Neural cell (in vitro differentiated cells): ENCODE measurements at regions not wholly inside any gene's neighbourhood (a gene's known extent, or its start where the extent isn't known, plus 50 kb on each side); places are given as distances from the start of the nearest gene placed in this dataset.

Experiments used
- H2AFZ ChIP-seq: fragments of 200-600, 300-800 bp; sonication (generic), shearing (Covaris generic); 2 replicates; pipeline ENCODE4 v1.6.0; 2014; ENCODE audit warnings: low read depth, mild to moderate bottlenecking, antibody characterized with exemption, low read length, moderate library complexity
- H3F3A ChIP-seq: fragments of 200-600 bp; shearing (Covaris generic); 2 replicates; pipeline ENCODE4 v1.6.1; 2016; ENCODE audit warnings: mild to moderate bottlenecking, moderate library complexity, mixed read lengths, antibody characterized with exemption, low read length; ENCODE audit not compliant: insufficient read depth, poor library complexity, severe bottlenecking
- H3K27ac ChIP-seq: fragments of 200-600, 300-800 bp; sonication (generic), shearing (Covaris generic); 2 replicates; pipeline ENCODE4 v1.5.1; 2014; ENCODE audit warnings: mild to moderate bottlenecking, low read length, moderate library complexity
- H3K27me3 ChIP-seq: fragments of 300-800, 200-600 bp; sonication (generic), shearing (Covaris generic); 2 replicates; pipeline ENCODE4 v1.6.0; 2014; ENCODE audit warnings: mild to moderate bottlenecking, low read depth, low read length, moderate library complexity; ENCODE audit not compliant: insufficient read depth
- H3K36me3 ChIP-seq: fragments of 300-800, 200-600 bp; sonication (generic), shearing (Covaris generic); 2 replicates; pipeline ENCODE4 v1.5.1; 2014; ENCODE audit warnings: mild to moderate bottlenecking, antibody characterized with exemption, low read length, moderate library complexity; ENCODE audit not compliant: insufficient read depth
- H3K4me2 ChIP-seq: fragments of 300-800, 200-600 bp; sonication (generic), shearing (Covaris generic); 2 replicates; pipeline ENCODE4 v1.6.0; 2014; ENCODE audit warnings: mild to moderate bottlenecking, low read length
- H3K4me3 ChIP-seq: fragments of 300-800, 200-600 bp; sonication (generic), shearing (Covaris generic); 2 replicates; pipeline ENCODE4 v1.5.1; 2014; ENCODE audit warnings: mild to moderate bottlenecking, low read length, moderate library complexity
- H3K79me2 ChIP-seq: fragments of 200-600 bp; shearing (Covaris generic); replicated peaks from 2 replicates; pipeline ENCODE4 v1.6.0; 2014; ENCODE audit warnings: mild to moderate bottlenecking, low read length, moderate library complexity; ENCODE audit not compliant: insufficient read depth
- H3K9ac ChIP-seq: fragments of 300-800, 200-600 bp; sonication (generic), shearing (Covaris generic); 2 replicates; pipeline ENCODE4 v1.6.1; 2016; ENCODE audit warnings: mild to moderate bottlenecking, low read length, mixed read lengths
- H3K9me2 ChIP-seq: fragments of 200-600 bp; shearing (Covaris generic); 2 replicates; pipeline ENCODE4 v1.6.1; 2016; ENCODE audit warnings: mild to moderate bottlenecking, low read length, mixed read lengths; ENCODE audit not compliant: insufficient read depth
- H3K9me3 ChIP-seq: fragments of 200-600, 300-800 bp; sonication (generic), shearing (Covaris generic); 2 replicates; pipeline ENCODE4 v1.6.1; 2016; ENCODE audit warnings: mild to moderate bottlenecking, mixed run types, low read length, moderate library complexity, mixed read lengths
- H4K20me1 ChIP-seq: fragments of 200-600 bp; shearing (Covaris generic); 2 replicates; pipeline ENCODE4 v1.6.1; 2016; ENCODE audit warnings: mild to moderate bottlenecking, mixed run types; ENCODE audit not compliant: insufficient read depth
- EP300 ChIP-seq: fragments of 450-650 bp; conservative IDR thresholded peaks from 2 replicates; pipeline ENCODE4 v1.6.1; 2014; ENCODE audit warnings: antibody characterized with exemption, mild to moderate bottlenecking, moderate library complexity; ENCODE audit not compliant: poor library complexity, severe bottlenecking
- EZH2 ChIP-seq: fragments of 200-600, 300-800 bp; shearing (Covaris generic), sonication (generic); IDR thresholded peaks from 2 replicates; pipeline ENCODE4 v1.6.1; 2014; ENCODE audit warnings: antibody characterized with exemption, low read length, borderline replicate concordance, mild to moderate bottlenecking; ENCODE audit not compliant: insufficient read depth, poor library complexity, severe bottlenecking
- MXI1 ChIP-seq: fragments of 450-650 bp; conservative IDR thresholded peaks from 2 replicates; pipeline ENCODE4 v1.6.1; 2014; ENCODE audit warnings: antibody characterized with exemption, mild to moderate bottlenecking; ENCODE audit not compliant: poor library complexity, severe bottlenecking
- POLR2AphosphoS5 ChIP-seq: IDR thresholded peaks from 2 replicates; pipeline ENCODE4 v1.6.1; 2012
- RAD21 ChIP-seq: fragments of 450-650 bp; conservative IDR thresholded peaks from 2 replicates; pipeline ENCODE4 v1.6.1; 2014; ENCODE audit warnings: antibody characterized with exemption, mild to moderate bottlenecking, moderate library complexity
- SMC3 ChIP-seq: fragments of 450-650 bp; conservative IDR thresholded peaks from 2 replicates; pipeline ENCODE4 v1.6.1; 2014; ENCODE audit warnings: antibody characterized with exemption, mild to moderate bottlenecking, moderate library complexity; ENCODE audit not compliant: poor library complexity
- TAF1 ChIP-seq: IDR thresholded peaks from 2 replicates; pipeline ENCODE4 v1.6.1; 2012; ENCODE audit warnings: low read depth
- TF ChIP-seq, protein P1 (sequence below): fragments of 450-650 bp; IDR thresholded peaks from 2 replicates; pipeline ENCODE4 v1.5.1; 2014; ENCODE audit warnings: antibody characterized with exemption, mild to moderate bottlenecking, moderate library complexity; ENCODE audit not compliant: poor library complexity, severe bottlenecking
- TF ChIP-seq, protein P2 (sequence below): IDR thresholded peaks from 2 replicates; pipeline ENCODE4 v1.6.1; 2012; ENCODE audit warnings: borderline replicate concordance

DNA sequence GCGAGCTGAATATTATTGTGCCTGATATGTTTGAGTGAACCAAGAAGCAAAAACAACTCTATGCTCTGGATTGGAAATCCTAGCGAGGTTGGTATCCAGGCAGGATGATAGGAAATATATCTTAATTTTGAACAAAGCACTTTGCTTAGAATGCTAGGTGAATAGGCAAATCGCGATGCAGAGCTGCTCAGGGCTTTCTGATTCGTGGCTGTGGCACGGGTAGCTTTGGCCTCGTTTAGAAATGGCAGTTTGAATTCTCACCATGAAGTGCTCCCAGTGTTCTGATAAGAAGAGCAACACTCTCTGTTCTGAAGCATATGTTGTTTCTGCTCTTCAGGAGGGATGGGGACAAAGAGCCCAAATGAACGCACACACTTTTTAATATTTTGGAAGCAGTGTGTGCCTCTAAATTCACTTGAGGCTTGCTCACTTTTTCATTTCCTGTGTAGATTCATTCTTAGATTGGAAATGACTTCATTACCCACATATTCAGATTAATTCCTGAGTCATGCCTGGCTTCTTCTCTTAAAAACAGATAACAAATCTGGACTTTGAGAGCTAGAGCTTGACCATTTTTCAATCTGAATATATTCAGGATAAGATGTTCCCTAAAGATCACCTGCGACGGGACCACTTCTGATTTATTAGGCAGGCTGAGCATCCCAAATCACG, 200.9 kb downstream of the RPAP3 start:
- no peaks in the 10 kb centered on the region for H3K36me3 ChIP-seq
- no peak overlapping the region for H2AFZ ChIP-seq
- no peaks in the 10 kb centered on the region for H3F3A ChIP-seq
- no peaks in the 10 kb centered on the region for H3K79me2 ChIP-seq
- H3K27ac ChIP-seq = no peak overlapping the region
- TF ChIP-seq SMC3 (no peak), EZH2 (no peak), EP300 (no peak), POLR2AphosphoS5 (no peak), RAD21 (no peak), TAF1 (no peak), MXI1 (no peak)
- TF ChIP-seq, protein P1, sequence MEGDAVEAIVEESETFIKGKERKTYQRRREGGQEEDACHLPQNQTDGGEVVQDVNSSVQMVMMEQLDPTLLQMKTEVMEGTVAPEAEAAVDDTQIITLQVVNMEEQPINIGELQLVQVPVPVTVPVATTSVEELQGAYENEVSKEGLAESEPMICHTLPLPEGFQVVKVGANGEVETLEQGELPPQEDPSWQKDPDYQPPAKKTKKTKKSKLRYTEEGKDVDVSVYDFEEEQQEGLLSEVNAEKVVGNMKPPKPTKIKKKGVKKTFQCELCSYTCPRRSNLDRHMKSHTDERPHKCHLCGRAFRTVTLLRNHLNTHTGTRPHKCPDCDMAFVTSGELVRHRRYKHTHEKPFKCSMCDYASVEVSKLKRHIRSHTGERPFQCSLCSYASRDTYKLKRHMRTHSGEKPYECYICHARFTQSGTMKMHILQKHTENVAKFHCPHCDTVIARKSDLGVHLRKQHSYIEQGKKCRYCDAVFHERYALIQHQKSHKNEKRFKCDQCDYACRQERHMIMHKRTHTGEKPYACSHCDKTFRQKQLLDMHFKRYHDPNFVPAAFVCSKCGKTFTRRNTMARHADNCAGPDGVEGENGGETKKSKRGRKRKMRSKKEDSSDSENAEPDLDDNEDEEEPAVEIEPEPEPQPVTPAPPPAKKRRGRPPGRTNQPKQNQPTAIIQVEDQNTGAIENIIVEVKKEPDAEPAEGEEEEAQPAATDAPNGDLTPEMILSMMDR = no peak
- TF ChIP-seq, protein P2, sequence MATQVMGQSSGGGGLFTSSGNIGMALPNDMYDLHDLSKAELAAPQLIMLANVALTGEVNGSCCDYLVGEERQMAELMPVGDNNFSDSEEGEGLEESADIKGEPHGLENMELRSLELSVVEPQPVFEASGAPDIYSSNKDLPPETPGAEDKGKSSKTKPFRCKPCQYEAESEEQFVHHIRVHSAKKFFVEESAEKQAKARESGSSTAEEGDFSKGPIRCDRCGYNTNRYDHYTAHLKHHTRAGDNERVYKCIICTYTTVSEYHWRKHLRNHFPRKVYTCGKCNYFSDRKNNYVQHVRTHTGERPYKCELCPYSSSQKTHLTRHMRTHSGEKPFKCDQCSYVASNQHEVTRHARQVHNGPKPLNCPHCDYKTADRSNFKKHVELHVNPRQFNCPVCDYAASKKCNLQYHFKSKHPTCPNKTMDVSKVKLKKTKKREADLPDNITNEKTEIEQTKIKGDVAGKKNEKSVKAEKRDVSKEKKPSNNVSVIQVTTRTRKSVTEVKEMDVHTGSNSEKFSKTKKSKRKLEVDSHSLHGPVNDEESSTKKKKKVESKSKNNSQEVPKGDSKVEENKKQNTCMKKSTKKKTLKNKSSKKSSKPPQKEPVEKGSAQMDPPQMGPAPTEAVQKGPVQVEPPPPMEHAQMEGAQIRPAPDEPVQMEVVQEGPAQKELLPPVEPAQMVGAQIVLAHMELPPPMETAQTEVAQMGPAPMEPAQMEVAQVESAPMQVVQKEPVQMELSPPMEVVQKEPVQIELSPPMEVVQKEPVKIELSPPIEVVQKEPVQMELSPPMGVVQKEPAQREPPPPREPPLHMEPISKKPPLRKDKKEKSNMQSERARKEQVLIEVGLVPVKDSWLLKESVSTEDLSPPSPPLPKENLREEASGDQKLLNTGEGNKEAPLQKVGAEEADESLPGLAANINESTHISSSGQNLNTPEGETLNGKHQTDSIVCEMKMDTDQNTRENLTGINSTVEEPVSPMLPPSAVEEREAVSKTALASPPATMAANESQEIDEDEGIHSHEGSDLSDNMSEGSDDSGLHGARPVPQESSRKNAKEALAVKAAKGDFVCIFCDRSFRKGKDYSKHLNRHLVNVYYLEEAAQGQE = no peak
- H4K20me1 ChIP-seq = no peaks in the 10 kb centered on the region
- H3K9me3 ChIP-seq = no peaks in the 10 kb centered on the region
- no peak overlapping the region for H3K4me3 ChIP-seq
- no peak overlapping the region for H3K9ac ChIP-seq
- no peak overlapping the region for H3K4me2 ChIP-seq
- no peaks in the 10 kb centered on the region for H3K9me2 ChIP-seq
- H3K27me3 ChIP-seq = no peaks in the 10 kb centered on the region

DNA sequence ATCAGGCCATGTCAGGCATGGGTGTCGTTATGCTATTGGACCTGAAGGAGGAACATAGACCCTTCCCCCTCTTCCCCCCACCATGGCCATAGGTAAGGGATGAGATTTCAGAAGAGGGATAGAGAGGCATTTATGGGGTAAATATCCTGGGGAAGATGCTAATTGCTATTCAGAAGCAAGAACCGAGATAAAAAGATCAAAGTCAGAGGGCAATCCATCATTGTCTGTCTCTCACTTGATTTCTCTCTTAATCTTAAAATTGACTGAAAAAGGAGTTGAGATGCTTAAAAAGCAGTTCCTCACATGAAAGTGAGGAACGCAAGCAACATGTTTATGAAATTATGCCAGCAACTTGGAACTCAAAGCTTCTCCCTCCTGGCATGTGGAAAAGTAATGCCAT, 212.0 kb downstream of the RPAP3 start:
- H3K4me2 ChIP-seq = no peak overlapping the region
- no peak overlapping the region for H3K9ac ChIP-seq
- H3K9me2 ChIP-seq = no peaks in the 10 kb centered on the region
- no peak overlapping the region for H2AFZ ChIP-seq
- H3F3A ChIP-seq = no peaks in the 10 kb centered on the region
- no peaks in the 10 kb centered on the region for H3K79me2 ChIP-seq
- H4K20me1 ChIP-seq = no peaks in the 10 kb centered on the region
- no peaks in the 10 kb centered on the region for H3K9me3 ChIP-seq
- H3K27ac ChIP-seq = no peak overlapping the region
- no peaks in the 10 kb centered on the region for H3K27me3 ChIP-seq
- no peaks in the 10 kb centered on the region for H3K36me3 ChIP-seq
- H3K4me3 ChIP-seq = no peak overlapping the region
- TF ChIP-seq TAF1 (no peak), MXI1 (no peak), EP300 (no peak), EZH2 (no peak), RAD21 (no peak), POLR2AphosphoS5 (no peak), SMC3 (no peak)
- TF ChIP-seq, protein P2 = no peak
- TF ChIP-seq, protein P1 = no peak
